ENCODE measurements at regions not wholly inside any gene's neighbourhood (a gene's known extent, or its start where the extent isn't known, plus 50 kb on each side); places are given as distances from the start of the nearest gene placed in this dataset.

GRCh38 chr6:113083947-113084346, 736.8 kb downstream of the RFPL4B start:
- TF ChIP-seq, protein P1, sequence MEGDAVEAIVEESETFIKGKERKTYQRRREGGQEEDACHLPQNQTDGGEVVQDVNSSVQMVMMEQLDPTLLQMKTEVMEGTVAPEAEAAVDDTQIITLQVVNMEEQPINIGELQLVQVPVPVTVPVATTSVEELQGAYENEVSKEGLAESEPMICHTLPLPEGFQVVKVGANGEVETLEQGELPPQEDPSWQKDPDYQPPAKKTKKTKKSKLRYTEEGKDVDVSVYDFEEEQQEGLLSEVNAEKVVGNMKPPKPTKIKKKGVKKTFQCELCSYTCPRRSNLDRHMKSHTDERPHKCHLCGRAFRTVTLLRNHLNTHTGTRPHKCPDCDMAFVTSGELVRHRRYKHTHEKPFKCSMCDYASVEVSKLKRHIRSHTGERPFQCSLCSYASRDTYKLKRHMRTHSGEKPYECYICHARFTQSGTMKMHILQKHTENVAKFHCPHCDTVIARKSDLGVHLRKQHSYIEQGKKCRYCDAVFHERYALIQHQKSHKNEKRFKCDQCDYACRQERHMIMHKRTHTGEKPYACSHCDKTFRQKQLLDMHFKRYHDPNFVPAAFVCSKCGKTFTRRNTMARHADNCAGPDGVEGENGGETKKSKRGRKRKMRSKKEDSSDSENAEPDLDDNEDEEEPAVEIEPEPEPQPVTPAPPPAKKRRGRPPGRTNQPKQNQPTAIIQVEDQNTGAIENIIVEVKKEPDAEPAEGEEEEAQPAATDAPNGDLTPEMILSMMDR (IDR thresholded peaks at IDR 0.05; ENCODE audit: low read length), result no peak
- no peak for TF ChIP-seq EZH2 (IDR thresholded peaks at IDR 0.05; ENCODE audit: borderline replicate concordance, low read length)
